ENCODE measurements at regions not wholly inside any gene's neighbourhood (a gene's known extent, or its start where the extent isn't known, plus 50 kb on each side); places are given as distances from the start of the nearest gene placed in this dataset.

GRCh38 chr2:207334624-207335371 is 169.1 kb upstream of the KLF7 start (continued):
- TF ChIP-seq, protein P1, sequence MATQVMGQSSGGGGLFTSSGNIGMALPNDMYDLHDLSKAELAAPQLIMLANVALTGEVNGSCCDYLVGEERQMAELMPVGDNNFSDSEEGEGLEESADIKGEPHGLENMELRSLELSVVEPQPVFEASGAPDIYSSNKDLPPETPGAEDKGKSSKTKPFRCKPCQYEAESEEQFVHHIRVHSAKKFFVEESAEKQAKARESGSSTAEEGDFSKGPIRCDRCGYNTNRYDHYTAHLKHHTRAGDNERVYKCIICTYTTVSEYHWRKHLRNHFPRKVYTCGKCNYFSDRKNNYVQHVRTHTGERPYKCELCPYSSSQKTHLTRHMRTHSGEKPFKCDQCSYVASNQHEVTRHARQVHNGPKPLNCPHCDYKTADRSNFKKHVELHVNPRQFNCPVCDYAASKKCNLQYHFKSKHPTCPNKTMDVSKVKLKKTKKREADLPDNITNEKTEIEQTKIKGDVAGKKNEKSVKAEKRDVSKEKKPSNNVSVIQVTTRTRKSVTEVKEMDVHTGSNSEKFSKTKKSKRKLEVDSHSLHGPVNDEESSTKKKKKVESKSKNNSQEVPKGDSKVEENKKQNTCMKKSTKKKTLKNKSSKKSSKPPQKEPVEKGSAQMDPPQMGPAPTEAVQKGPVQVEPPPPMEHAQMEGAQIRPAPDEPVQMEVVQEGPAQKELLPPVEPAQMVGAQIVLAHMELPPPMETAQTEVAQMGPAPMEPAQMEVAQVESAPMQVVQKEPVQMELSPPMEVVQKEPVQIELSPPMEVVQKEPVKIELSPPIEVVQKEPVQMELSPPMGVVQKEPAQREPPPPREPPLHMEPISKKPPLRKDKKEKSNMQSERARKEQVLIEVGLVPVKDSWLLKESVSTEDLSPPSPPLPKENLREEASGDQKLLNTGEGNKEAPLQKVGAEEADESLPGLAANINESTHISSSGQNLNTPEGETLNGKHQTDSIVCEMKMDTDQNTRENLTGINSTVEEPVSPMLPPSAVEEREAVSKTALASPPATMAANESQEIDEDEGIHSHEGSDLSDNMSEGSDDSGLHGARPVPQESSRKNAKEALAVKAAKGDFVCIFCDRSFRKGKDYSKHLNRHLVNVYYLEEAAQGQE (IDR thresholded peaks at IDR 0.05; ENCODE audit: low read depth, low read length): peak; percentile 59; the same call in 1 of the 2 replicates
- no peak for TF ChIP-seq ELF1 (IDR thresholded peaks at IDR 0.05)
- TF ChIP-seq SMC3 (IDR thresholded peaks at IDR 0.05; ENCODE audit: low read depth, low read length): no peak
- TF ChIP-seq POLR2AphosphoS5 (IDR thresholded peaks at IDR 0.05; ENCODE audit: low read depth, low read length): peak; percentile 69; the same call in 1 of the 2 replicates
- no peak for TF ChIP-seq USF2 (IDR thresholded peaks at IDR 0.05; ENCODE audit: borderline replicate concordance, low read depth, low read length)
- TF ChIP-seq RAD21 (IDR thresholded peaks at IDR 0.05; ENCODE audit: low read length): no peak
- TF ChIP-seq CHD2 (IDR thresholded peaks at IDR 0.05; ENCODE audit: low read length, partially characterized antibody): no peak
- TF ChIP-seq, protein P2, sequence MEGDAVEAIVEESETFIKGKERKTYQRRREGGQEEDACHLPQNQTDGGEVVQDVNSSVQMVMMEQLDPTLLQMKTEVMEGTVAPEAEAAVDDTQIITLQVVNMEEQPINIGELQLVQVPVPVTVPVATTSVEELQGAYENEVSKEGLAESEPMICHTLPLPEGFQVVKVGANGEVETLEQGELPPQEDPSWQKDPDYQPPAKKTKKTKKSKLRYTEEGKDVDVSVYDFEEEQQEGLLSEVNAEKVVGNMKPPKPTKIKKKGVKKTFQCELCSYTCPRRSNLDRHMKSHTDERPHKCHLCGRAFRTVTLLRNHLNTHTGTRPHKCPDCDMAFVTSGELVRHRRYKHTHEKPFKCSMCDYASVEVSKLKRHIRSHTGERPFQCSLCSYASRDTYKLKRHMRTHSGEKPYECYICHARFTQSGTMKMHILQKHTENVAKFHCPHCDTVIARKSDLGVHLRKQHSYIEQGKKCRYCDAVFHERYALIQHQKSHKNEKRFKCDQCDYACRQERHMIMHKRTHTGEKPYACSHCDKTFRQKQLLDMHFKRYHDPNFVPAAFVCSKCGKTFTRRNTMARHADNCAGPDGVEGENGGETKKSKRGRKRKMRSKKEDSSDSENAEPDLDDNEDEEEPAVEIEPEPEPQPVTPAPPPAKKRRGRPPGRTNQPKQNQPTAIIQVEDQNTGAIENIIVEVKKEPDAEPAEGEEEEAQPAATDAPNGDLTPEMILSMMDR (IDR thresholded peaks at IDR 0.05): no peak
- TF ChIP-seq, protein P3, sequence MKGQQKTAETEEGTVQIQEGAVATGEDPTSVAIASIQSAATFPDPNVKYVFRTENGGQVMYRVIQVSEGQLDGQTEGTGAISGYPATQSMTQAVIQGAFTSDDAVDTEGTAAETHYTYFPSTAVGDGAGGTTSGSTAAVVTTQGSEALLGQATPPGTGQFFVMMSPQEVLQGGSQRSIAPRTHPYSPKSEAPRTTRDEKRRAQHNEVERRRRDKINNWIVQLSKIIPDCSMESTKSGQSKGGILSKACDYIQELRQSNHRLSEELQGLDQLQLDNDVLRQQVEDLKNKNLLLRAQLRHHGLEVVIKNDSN (IDR thresholded peaks at IDR 0.05; ENCODE audit: borderline replicate concordance, low read depth): no peak
- TF ChIP-seq FOXM1 (IDR thresholded peaks at IDR 0.05; ENCODE audit: low read depth): peak; percentile 76; the same call in 1 of the 2 replicates
- TF ChIP-seq, protein P4, sequence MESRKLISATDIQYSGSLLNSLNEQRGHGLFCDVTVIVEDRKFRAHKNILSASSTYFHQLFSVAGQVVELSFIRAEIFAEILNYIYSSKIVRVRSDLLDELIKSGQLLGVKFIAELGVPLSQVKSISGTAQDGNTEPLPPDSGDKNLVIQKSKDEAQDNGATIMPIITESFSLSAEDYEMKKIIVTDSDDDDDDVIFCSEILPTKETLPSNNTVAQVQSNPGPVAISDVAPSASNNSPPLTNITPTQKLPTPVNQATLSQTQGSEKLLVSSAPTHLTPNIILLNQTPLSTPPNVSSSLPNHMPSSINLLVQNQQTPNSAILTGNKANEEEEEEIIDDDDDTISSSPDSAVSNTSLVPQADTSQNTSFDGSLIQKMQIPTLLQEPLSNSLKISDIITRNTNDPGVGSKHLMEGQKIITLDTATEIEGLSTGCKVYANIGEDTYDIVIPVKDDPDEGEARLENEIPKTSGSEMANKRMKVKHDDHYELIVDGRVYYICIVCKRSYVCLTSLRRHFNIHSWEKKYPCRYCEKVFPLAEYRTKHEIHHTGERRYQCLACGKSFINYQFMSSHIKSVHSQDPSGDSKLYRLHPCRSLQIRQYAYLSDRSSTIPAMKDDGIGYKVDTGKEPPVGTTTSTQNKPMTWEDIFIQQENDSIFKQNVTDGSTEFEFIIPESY (IDR thresholded peaks at IDR 0.05; ENCODE audit: borderline replicate concordance, low read depth): peak; percentile 64; the same call in 1 of the 2 replicates
- peak; percentile 80 for TF ChIP-seq RXRA (IDR thresholded peaks at IDR 0.05; ENCODE audit: borderline replicate concordance, low read depth)
- no peak; the same call in 1 of the 2 replicates for TF ChIP-seq MAX (IDR thresholded peaks at IDR 0.05; ENCODE audit: low read depth)
- peak; percentile 58; the same call in 1 of the 2 replicates for TF ChIP-seq SIN3A (IDR thresholded peaks at IDR 0.05; ENCODE audit: borderline replicate concordance, low read depth, low read length)
- peak; percentile 76 for TF ChIP-seq PBX3 (IDR thresholded peaks at IDR 0.05)
- peak; percentile 82; the same call in 1 of the 2 replicates for TF ChIP-seq TEAD4 (IDR thresholded peaks at IDR 0.05; ENCODE audit: borderline replicate concordance, insufficient read depth)
- TF ChIP-seq EZH2phosphoT487 (IDR thresholded peaks at IDR 0.05; ENCODE audit: borderline replicate concordance, low read depth): no peak
- no peak for TF ChIP-seq MXI1 (IDR thresholded peaks at IDR 0.05; ENCODE audit: low read depth, low read length)
- peak; percentile 28 for TF ChIP-seq TAF1 (IDR thresholded peaks at IDR 0.05; ENCODE audit: borderline replicate concordance, low read depth, low read length)
- TF ChIP-seq MEF2A (IDR thresholded peaks at IDR 0.05; ENCODE audit: borderline replicate concordance, low read depth): peak; percentile 85
